Neuronal stem cell (in vitro differentiated cells): ENCODE measurements at regions not wholly inside any gene's neighbourhood (a gene's known extent, or its start where the extent isn't known, plus 50 kb on each side); places are given as distances from the start of the nearest gene placed in this dataset.

Experiments
- DNase-seq: peaks from one replicate; pipeline ENCODE4 v3.0.0-alpha.2; 2013; ENCODE audit warnings: low spot score
- H2AFZ ChIP-seq: one replicate; pipeline ENCODE4 v1.6.1; 2013; ENCODE audit warnings: mild to moderate bottlenecking, low read length, inconsistent platforms
- H2AK5ac ChIP-seq: 2 replicates; pipeline ENCODE4 v1.6.1; 2013; ENCODE audit warnings: low read depth, mild to moderate bottlenecking, inconsistent platforms, low read length, moderate library complexity, mixed read lengths
- H2BK120ac ChIP-seq: 2 replicates; pipeline ENCODE4 v1.6.1; 2013; ENCODE audit warnings: low read depth, mild to moderate bottlenecking, inconsistent platforms, low read length, moderate library complexity, mixed read lengths
- H2BK12ac ChIP-seq: one replicate; pipeline ENCODE4 v1.6.1; 2013; ENCODE audit warnings: low read length, inconsistent platforms
- H2BK15ac ChIP-seq: 2 replicates; pipeline ENCODE4 v1.6.1; 2013; ENCODE audit warnings: mild to moderate bottlenecking, low read length, inconsistent platforms, mixed read lengths
- H2BK5ac ChIP-seq: one replicate; pipeline ENCODE4 v1.6.1; 2013; ENCODE audit warnings: inconsistent platforms, mild to moderate bottlenecking, low read length, moderate library complexity
- H3K14ac ChIP-seq: one replicate; pipeline ENCODE4 v1.6.1; 2013; ENCODE audit warnings: low read length, inconsistent platforms
- H3K18ac ChIP-seq: 2 replicates; pipeline ENCODE4 v1.6.1; 2013; ENCODE audit warnings: low read length, inconsistent platforms
- H3K23ac ChIP-seq: 2 replicates; pipeline ENCODE4 v1.6.1; 2013; ENCODE audit warnings: low read depth, mild to moderate bottlenecking, mixed read lengths, low read length, inconsistent platforms; ENCODE audit not compliant: poor library complexity
- H3K27ac ChIP-seq: replicated peaks from 3 replicates; pipeline ENCODE4 v1.5.1; 2013; ENCODE audit warnings: low read length, inconsistent platforms
- H3K27me3 ChIP-seq, 3 experiments: 2 replicates each; pipeline ENCODE4 v1.6.1; 2013; ENCODE audit warnings: low read length in 3 of 3, mild to moderate bottlenecking in 2 of 3, inconsistent platforms in 1 of 3, low read depth in 1 of 3, mixed read lengths in 1 of 3, moderate library complexity in 1 of 3; ENCODE audit not compliant: control insufficient read depth in 3 of 3, insufficient read depth in 3 of 3
- H3K36me3 ChIP-seq, 2 donors: replicated peaks in 1 of 2; 2 replicates each; pipeline ENCODE4 v1.6.1; 2013; ENCODE audit warnings: low read length in 2 of 2; ENCODE audit not compliant: control insufficient read depth in 2 of 2, insufficient read depth in 2 of 2
- H3K4ac ChIP-seq: 2 replicates; pipeline ENCODE4 v1.6.1; 2013; ENCODE audit warnings: inconsistent platforms, mild to moderate bottlenecking, low read length, moderate library complexity
- H3K4me1 ChIP-seq, 2 donors: 1 replicate in 1 of 2; 2 replicates in 1 of 2; pipeline ENCODE4 v1.6.1; 2013; ENCODE audit warnings: low read length in 2 of 2, low read depth in 1 of 2; ENCODE audit not compliant: control insufficient read depth in 2 of 2, insufficient read depth in 1 of 2
- H3K4me2 ChIP-seq: one replicate; pipeline ENCODE4 v1.6.1; 2013; ENCODE audit warnings: mild to moderate bottlenecking, low read length, inconsistent platforms; ENCODE audit not compliant: insufficient read depth, poor library complexity, severe bottlenecking
- H3K4me3 ChIP-seq, 2 donors: 2 replicates each; pipeline ENCODE4 v1.5.1; 2013; ENCODE audit warnings: low read length in 2 of 2, mild to moderate bottlenecking in 2 of 2, inconsistent platforms in 1 of 2, moderate library complexity in 1 of 2
- H3K79me1 ChIP-seq: one replicate; pipeline ENCODE4 v1.6.1; 2013; ENCODE audit warnings: low read depth, mild to moderate bottlenecking, inconsistent platforms, low read length, moderate library complexity
- H3K9ac ChIP-seq: one replicate; pipeline ENCODE4 v1.6.1; 2013; ENCODE audit warnings: mild to moderate bottlenecking, low read depth, low read length, inconsistent platforms; ENCODE audit not compliant: poor library complexity
- H3K9me3 ChIP-seq, 2 donors: replicated peaks in 1 of 2; 2 replicates each; pipeline versions ENCODE3 to v1.6.1; 2013; ENCODE audit warnings: low read length in 2 of 2, mild to moderate bottlenecking in 2 of 2, inconsistent platforms in 1 of 2, low read depth in 1 of 2, mixed read lengths in 1 of 2, moderate library complexity in 1 of 2; ENCODE audit not compliant: control insufficient read depth in 2 of 2, insufficient read depth in 1 of 2
- H4K8ac ChIP-seq: one replicate; pipeline ENCODE4 v1.6.1; 2013; ENCODE audit warnings: low read depth, mild to moderate bottlenecking, inconsistent platforms, low read length, moderate library complexity
- H4K91ac ChIP-seq: one replicate; pipeline ENCODE4 v1.6.1; 2013; ENCODE audit warnings: low read length, low read depth, mild to moderate bottlenecking, inconsistent platforms; ENCODE audit not compliant: poor library complexity
- WGBS, 2 donors: extraction: QIAGEN DNeasy Blood & Tissue Kit; methylation state at CpG; one replicate each; pipeline ENCODE4 v1.1.7; 2013; ENCODE audit warnings: missing lambda C conversion rate in 2 of 2, mixed read lengths in 1 of 2; ENCODE audit not compliant: insufficient read length in 2 of 2, insufficient replicate concordance in 1 of 2; ENCODE audit errors: extremely low coverage in 2 of 2; 5-methylcytosine and 5-hydroxymethylcytosine counted together

- WGBS, 2 donors = no CpG with 5 or more reads among the region's 4 CpGs
- no peak overlapping the region for H3K9ac ChIP-seq
- H3K9me3 ChIP-seq = no peaks in the 10 kb centered on the region
- no peaks in the 10 kb centered on the region for H3K27me3 ChIP-seq
- H4K91ac ChIP-seq = no peak overlapping the region
- H3K23ac ChIP-seq = no peak overlapping the region
- no peak overlapping the region for H3K4ac ChIP-seq
- H3K36me3 ChIP-seq = no peaks in the 10 kb centered on the region
- H3K27ac ChIP-seq = no peak overlapping the region
- H3K4me3 ChIP-seq = no peak overlapping the region
- no peaks in the 10 kb centered on the region for H3K79me1 ChIP-seq
- no peak overlapping the region for H2BK5ac ChIP-seq
- H2AFZ ChIP-seq = no peak overlapping the region
- no peak for DNase-seq
- H3K4me1 ChIP-seq = peaks cover 8 to 21% of the 10 kb centered on the region in 2 donors
- H2BK120ac ChIP-seq = no peak overlapping the region
- H3K14ac ChIP-seq = no peak overlapping the region
- no peak overlapping the region for H3K4me2 ChIP-seq
- no peak overlapping the region for H4K8ac ChIP-seq
- H2AK5ac ChIP-seq = no peak overlapping the region
- H3K18ac ChIP-seq = no peak overlapping the region
- H2BK15ac ChIP-seq = no peak overlapping the region
- H2BK12ac ChIP-seq = no peak overlapping the region
Measured at GRCh38 chr1:147834181-147834580, 68.4 kb upstream of the GJA8 start.

DNA sequence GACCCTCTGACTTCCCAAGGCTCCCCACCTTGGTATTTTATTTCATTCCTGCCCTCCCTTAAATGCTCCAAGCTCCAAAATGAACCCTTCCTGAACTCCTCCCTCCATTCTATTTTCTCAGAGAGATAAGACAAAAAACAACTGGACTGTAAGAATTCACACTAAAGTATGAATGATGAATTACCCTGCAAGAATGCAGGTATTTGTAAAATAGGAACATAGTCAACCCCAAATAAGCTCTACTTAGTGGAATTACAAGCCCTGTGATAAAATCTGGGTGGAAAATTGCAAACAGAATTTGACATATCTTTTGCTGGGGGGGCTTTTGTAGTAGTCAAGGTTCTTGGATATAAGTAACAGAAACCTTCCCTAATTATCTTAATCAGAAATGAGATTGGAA lies 67.8 kb upstream of the GJA8 start:
- no peak overlapping the region for H2BK120ac ChIP-seq
- no peaks in the 10 kb centered on the region for H3K79me1 ChIP-seq
- no peak overlapping the region for H3K4me2 ChIP-seq
- peaks cover 8 to 21% of the 10 kb centered on the region in 2 donors for H3K4me1 ChIP-seq
- H2BK12ac ChIP-seq = no peak overlapping the region
- no peaks in the 10 kb centered on the region for H3K9me3 ChIP-seq
- no peak for DNase-seq
- H3K4me3 ChIP-seq = no peak overlapping the region
- no peak overlapping the region for H2BK5ac ChIP-seq
- H3K9ac ChIP-seq = no peak overlapping the region
- H3K4ac ChIP-seq = no peak overlapping the region
- no peaks in the 10 kb centered on the region for H3K27me3 ChIP-seq
- no peak overlapping the region for H3K18ac ChIP-seq
- no peak overlapping the region for H4K8ac ChIP-seq
- H2AK5ac ChIP-seq = no peak overlapping the region
- no peak overlapping the region for H2AFZ ChIP-seq
- H3K23ac ChIP-seq = no peak overlapping the region
- no peak overlapping the region for H3K27ac ChIP-seq
- H3K36me3 ChIP-seq = no peaks in the 10 kb centered on the region
- no peak overlapping the region for H4K91ac ChIP-seq
- H2BK15ac ChIP-seq = no peak overlapping the region
- no peak overlapping the region for H3K14ac ChIP-seq

DNA sequence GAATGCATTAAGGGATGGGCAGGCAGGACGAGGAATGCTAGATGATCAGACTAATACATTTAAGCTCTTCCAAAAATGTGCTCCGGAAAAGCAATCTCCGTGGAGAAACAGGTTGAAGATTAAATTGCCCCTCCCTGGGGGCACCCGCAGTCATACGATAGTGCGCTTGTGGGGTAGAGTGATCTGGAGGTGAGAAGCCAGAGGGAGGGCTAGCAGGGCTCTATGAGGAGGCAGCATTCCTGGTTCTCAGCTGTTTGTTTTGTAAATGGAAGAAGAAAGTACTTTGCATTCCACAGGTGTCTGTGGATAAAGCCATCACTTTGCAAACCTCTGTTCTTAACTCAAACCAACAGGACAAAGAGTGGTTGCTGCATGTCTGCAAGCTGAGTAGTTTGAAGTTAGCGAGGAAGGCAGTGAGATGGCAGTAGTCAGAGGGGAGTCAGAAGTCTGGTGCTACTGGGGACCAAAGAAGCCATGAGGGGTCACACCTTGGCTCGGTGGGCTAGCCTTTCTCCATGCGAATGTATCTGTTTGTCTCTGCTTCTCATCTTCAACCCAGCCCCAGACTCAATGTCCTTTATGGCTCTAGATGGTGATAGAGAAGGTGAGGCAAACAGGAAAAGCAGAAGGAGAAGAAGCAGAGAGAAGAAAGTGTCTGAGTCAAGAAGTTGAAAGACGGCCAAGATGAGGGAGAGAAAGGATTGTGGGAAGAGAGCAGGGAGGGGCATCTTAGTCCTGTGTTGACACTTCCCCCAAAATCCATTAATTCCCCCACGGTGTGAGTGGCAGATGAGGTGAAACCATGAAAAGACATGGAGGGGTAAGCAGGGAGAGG lies 65.2 kb upstream of the GJA8 start:
- Histone ChIP-seq H3K9ac (no peak overlapping the region), H3K4me3 (no peak overlapping the region), H4K8ac (no peak overlapping the region), H3K27me3 (no peaks in the 10 kb centered on the region), H3K79me1 (no peaks in the 10 kb centered on the region), H2BK120ac (no peak overlapping the region), H2AK5ac (no peak overlapping the region), H4K91ac (no peak overlapping the region), H3K9me3 (no peaks in the 10 kb centered on the region), H3K23ac (no peak overlapping the region), H3K36me3 (no peaks in the 10 kb centered on the region), H3K14ac (no peak overlapping the region), H3K4me2 (no peak overlapping the region), H3K18ac (no peak overlapping the region), H2BK12ac (no peak overlapping the region), H3K27ac (no peak overlapping the region), H3K4me1 (peaks cover 8 to 21% of the 10 kb centered on the region in 2 donors), H2BK5ac (no peak overlapping the region), H2BK15ac (no peak overlapping the region), H2AFZ (no peak overlapping the region), H3K4ac (no peak overlapping the region)
- DNase-seq = no peak
- no CpG with 5 or more reads among the region's 11 CpGs for WGBS, 2 donors

DNA sequence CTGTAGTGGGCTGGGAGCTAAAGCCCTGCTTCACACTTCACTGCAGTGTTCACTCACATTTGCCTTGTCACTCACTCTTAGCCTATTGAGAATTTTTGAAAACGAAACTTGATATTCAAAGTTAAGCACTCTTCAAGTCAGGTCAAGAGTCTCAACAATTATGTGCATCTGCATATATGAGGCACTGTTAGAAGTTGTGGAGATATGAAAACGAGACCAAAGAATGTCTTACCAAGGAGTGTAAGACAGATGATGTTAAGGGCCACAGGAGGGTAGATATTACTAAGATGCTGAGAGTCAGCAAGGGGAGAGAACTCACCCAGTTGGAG lies 64.7 kb upstream of the GJA8 start:
- H3K4me1 ChIP-seq = peaks cover 8 to 19% of the 10 kb centered on the region in 2 donors
- no peak overlapping the region for H2AFZ ChIP-seq
- H2BK5ac ChIP-seq = no peak overlapping the region
- H3K4me2 ChIP-seq = no peak overlapping the region
- no peak overlapping the region for H3K9ac ChIP-seq
- no CpG with 5 or more reads among the region's 2 CpGs for WGBS, 2 donors
- no peaks in the 10 kb centered on the region for H3K36me3 ChIP-seq
- no peak overlapping the region for H3K14ac ChIP-seq
- no peak overlapping the region for H3K27ac ChIP-seq
- no peak overlapping the region for H4K8ac ChIP-seq
- no peak overlapping the region for H2BK15ac ChIP-seq
- H2BK12ac ChIP-seq = no peak overlapping the region
- H3K23ac ChIP-seq = no peak overlapping the region
- no peak overlapping the region for H4K91ac ChIP-seq
- DNase-seq = no peak
- no peak overlapping the region for H3K18ac ChIP-seq
- no peak overlapping the region for H3K4ac ChIP-seq
- no peaks in the 10 kb centered on the region for H3K9me3 ChIP-seq
- no peaks in the 10 kb centered on the region for H3K27me3 ChIP-seq
- no peak overlapping the region for H3K4me3 ChIP-seq
- H3K79me1 ChIP-seq = no peaks in the 10 kb centered on the region
- no peak overlapping the region for H2BK120ac ChIP-seq
- H2AK5ac ChIP-seq = no peak overlapping the region
